ENCODE measurements at regions not wholly inside any gene's neighbourhood (a gene's known extent, or its start where the extent isn't known, plus 50 kb on each side); places are given as distances from the start of the nearest gene placed in this dataset.

DNA sequence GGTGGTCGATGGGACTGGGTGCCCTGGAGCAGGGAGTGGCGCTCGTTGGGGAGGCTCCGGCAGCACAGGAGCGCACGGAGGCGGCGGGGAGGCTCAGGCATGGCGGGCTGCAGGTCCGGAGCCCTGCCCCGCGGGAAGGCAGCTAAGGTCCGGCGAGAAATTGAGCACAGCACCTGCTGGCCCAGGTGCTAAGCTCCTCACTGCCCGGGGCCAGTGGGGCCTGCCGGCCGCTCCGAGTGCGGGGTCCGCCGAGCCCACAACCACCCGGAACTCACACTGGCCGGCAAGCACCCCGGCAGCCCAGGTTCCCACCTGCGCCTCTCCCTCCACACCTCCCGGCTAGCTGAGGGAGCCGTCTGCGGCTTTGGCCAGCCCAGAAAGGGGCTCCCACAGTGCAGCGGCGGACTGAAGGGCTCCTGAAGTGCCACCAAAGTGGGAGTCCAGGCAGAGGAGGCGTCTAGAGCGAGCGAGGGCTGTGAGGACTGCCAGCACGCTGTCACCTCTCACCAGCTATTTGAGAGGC, 88.8 kb upstream of the EEF2KMT start:
- TF ChIP-seq, protein P1, sequence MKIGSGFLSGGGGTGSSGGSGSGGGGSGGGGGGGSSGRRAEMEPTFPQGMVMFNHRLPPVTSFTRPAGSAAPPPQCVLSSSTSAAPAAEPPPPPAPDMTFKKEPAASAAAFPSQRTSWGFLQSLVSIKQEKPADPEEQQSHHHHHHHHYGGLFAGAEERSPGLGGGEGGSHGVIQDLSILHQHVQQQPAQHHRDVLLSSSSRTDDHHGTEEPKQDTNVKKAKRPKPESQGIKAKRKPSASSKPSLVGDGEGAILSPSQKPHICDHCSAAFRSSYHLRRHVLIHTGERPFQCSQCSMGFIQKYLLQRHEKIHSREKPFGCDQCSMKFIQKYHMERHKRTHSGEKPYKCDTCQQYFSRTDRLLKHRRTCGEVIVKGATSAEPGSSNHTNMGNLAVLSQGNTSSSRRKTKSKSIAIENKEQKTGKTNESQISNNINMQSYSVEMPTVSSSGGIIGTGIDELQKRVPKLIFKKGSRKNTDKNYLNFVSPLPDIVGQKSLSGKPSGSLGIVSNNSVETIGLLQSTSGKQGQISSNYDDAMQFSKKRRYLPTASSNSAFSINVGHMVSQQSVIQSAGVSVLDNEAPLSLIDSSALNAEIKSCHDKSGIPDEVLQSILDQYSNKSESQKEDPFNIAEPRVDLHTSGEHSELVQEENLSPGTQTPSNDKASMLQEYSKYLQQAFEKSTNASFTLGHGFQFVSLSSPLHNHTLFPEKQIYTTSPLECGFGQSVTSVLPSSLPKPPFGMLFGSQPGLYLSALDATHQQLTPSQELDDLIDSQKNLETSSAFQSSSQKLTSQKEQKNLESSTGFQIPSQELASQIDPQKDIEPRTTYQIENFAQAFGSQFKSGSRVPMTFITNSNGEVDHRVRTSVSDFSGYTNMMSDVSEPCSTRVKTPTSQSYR (CRISPR knock-in tag; IDR thresholded peaks at IDR 0.05; ENCODE audit: borderline replicate concordance) = no peak
- no peak for TF ChIP-seq SIN3A (IDR thresholded peaks at IDR 0.05; ENCODE audit: borderline replicate concordance, low read depth, low read length)
- TF ChIP-seq RAD51 (IDR thresholded peaks at IDR 0.05; ENCODE audit: borderline replicate concordance) = no peak
- TF ChIP-seq POLR2AphosphoS2 (IDR thresholded peaks at IDR 0.05; ENCODE audit: low read depth, low read length) = no peak
- TF ChIP-seq ZNF317 (CRISPR knock-in tag; IDR thresholded peaks at IDR 0.05) = no peak
- no peak for TF ChIP-seq RAD21 (CRISPR knock-in tag; IDR thresholded peaks at IDR 0.05)

All from HepG2 (cell line).